Erythroblast (primary cell): ENCODE measurements at regions not wholly inside any gene's neighbourhood (a gene's known extent, or its start where the extent isn't known, plus 50 kb on each side); places are given as distances from the start of the nearest gene placed in this dataset.
"Not testable (repeated sequence)": the region's sequence is repeated elsewhere in the genome, so short reads cannot be mapped to it uniquely, and the experiment has no call there.

Experiments used
- DNase-seq, 2 experiments: peaks; one replicate each; lab custom pipeline; 2025; lab: John Stamatoyannopoulos, UW
- GATA1 ChIP-seq: IDR thresholded peaks from 2 replicates; pipeline ENCODE4 v1.6.1; 2011; ENCODE audit warnings: low read depth, mild to moderate bottlenecking, control low read depth, low read length, moderate library complexity
- POLR2A ChIP-seq: IDR thresholded peaks from 2 replicates; pipeline ENCODE4 v1.6.1; 2011; ENCODE audit warnings: mild to moderate bottlenecking, low read length

DNA sequence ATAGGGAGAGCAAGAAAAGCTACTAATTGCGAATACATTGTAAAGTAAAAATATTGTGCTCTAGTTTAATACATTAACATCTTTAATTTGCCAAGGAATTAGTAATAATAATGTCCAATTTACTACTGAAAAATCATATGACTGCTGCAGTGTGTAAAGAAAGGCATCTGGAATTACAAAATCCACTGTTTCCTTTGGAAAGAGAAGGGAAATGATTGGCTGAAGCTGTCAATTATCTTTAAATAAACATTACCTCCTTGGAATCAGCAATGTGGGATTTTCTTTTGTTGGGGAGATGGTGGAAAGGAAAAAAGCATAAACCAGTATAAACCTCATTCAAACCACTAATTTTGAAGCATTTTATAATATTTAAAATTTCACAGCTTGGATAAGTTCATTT is 276.0 kb downstream of the MAP2K6 start:
- no peak for DNase-seq
- TF ChIP-seq GATA1 (no peak), POLR2A (no peak)

- DNase-seq: no peak
- TF ChIP-seq POLR2A (no peak), GATA1 (no peak)
These were observed 277.7 kb downstream of the MAP2K6 start for GRCh38 chr17:69692171-69692570.

DNA sequence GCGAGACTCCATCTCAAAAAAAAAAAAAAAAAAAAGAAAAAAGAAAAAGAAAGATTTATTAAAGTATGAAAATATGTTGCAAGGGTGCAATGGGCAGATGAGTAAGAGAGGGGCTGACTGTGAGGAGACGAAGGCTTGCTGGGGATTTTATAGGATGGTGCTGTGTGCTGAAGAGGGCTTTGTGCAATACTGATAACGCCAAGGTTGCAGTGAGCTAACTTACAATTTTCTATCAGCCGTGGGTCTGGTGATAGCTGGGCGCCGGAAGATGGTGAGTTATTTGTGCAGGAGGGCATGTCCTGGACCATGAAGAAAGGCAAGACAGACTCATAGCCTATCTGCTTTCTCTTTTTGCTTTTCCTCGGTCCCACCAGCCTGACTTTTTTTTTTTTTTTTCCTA is 281.1 kb downstream of the MAP2K6 start:
- TF ChIP-seq POLR2A (no peak), GATA1 (no peak)
- DNase-seq: no peak

DNA sequence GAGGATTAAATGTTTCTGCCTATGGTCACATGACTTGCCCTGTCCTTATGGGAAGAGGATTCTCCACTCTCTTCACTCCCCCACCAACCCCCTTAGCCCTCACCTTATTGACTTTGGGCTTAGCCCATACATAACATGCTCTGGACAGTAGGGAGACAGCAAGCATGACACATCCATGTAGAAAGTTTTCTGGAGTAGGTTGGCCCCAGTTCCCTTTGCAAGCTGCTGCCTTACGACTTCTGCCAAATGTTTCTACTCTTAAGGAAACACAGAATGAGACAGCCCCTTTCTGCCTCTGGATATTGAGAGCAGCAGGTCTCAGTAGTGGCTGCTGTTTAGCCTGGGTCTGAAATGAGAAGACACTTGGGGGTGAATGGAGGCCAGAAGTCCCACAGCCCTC is 282.2 kb downstream of the MAP2K6 start:
- TF ChIP-seq POLR2A (no peak), GATA1 (no peak)
- DNase-seq: no peak

DNA sequence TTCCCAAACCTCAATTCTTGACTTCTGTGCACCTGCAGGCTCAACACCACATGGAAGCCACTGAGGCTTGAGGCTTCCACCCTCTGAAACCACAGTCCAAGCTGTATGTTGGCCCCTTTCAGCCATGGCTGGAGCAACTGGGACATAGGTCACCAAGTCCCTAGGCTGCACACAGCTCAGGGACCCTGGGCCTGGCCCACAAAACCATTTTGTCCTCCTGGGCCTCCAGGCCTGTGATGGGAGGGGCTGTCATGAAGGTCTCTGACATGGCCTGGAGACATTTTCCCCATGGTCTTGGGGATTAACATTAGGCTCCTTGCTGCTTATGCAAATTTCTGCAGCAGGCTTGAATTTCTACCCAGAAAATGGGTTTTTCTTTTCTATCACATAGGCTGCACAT is 283.9 kb downstream of the MAP2K6 start:
- DNase-seq: not testable (repeated sequence)

DNA sequence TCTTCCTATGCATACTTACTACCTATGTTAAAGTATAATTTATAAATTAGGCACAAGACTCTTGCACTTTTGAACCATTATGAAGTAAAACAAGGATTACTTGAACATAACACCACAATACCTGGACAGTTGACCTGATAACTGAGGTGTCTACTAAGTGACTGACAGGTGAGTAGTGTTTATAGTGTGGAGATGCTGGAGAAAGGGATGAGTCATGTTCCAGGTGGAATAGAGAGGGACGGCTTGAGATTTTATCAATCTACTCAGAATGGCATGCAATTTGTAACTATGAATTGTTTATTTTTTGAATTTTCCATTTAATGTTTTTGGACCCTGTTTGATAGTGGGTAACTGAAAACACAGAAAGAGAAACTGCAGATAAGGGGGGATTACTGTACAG is 287.6 kb downstream of the MAP2K6 start:
- TF ChIP-seq GATA1: no peak
- no peak for TF ChIP-seq POLR2A
- DNase-seq: no peak

DNA sequence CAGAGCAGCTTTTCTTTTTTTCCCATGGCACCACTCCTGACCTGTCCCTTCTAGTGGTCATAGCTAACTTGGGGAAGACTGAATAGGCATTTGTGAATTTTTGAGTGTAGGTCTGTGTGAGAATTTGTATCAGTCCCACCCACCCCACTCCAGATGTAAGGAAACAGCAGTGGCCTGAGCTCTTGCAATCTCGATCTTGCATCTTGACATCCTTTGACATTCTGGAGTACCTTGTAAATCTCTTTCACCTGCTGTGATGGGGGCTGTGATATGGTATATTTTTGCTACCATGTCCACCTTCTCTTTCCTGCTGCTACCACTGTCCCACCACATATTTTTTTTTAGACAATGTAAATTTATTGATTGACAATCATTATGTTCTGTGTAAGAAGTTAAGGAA is 289.3 kb downstream of the MAP2K6 start:
- DNase-seq: no peak
- TF ChIP-seq POLR2A (no peak), GATA1 (no peak)

- TF ChIP-seq POLR2A (no peak), GATA1 (no peak)
- no peak for DNase-seq
These were observed 290.4 kb downstream of the MAP2K6 start for GRCh38 chr17:69704935-69705334.

DNA sequence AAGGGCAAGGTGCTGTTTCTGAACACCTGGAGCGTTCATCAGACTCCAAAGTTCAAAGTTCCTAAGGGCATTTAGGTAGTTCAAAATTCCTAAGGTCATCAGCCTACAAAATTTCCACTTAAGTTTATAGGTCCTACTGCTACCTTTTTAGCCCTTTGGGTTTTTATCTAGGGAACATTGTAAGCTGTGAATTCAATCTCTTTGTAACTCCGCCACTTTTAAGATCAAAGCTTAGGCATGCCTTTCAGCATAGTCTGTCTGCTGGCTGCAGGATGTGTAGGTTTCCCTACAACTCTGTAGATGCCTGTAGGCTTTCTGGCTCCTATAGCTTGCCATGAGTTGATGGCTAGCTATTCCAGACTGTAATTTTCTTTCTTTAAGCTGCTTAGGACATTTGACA is 291.6 kb downstream of the MAP2K6 start:
- no peak for DNase-seq
- TF ChIP-seq POLR2A: no peak
- TF ChIP-seq GATA1: no peak

- no peak for DNase-seq
- TF ChIP-seq GATA1: no peak
- TF ChIP-seq POLR2A: no peak
These were observed 294.9 kb downstream of the MAP2K6 start for GRCh38 chr17:69709441-69709840.

GRCh38 chr17:69710926-69711325 is 296.4 kb downstream of the MAP2K6 start:
- TF ChIP-seq POLR2A (no peak), GATA1 (no peak)
- DNase-seq: no peak

GRCh38 chr17:69711541-69711940 is 297.0 kb downstream of the MAP2K6 start:
- TF ChIP-seq POLR2A: no peak
- no peak for TF ChIP-seq GATA1
- no peak for DNase-seq

- TF ChIP-seq GATA1 (no peak), POLR2A (no peak)
- no peak for DNase-seq
These were observed 298.4 kb downstream of the MAP2K6 start for GRCh38 chr17:69712801-69713311.

DNA sequence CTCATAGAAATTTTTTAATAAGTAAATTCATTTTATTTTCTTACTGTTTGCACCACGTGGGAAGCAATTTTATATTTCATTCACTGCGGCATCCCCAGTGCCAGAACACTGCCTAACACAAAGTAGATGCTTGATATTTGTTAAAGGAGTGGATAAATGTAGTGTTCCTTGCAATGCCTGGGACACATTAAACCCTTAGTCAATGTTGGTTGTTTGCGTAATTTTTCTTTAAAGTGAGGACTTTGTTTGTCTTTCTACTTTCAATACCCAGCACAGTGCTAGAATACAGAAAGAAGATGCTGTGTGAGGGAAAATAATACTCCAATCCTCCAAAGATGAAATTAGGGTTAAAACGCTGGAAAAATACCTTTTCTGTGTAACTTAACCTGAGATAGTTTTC is 299.3 kb downstream of the MAP2K6 start:
- no peak for DNase-seq
- TF ChIP-seq GATA1 (no peak), POLR2A (no peak)

DNA sequence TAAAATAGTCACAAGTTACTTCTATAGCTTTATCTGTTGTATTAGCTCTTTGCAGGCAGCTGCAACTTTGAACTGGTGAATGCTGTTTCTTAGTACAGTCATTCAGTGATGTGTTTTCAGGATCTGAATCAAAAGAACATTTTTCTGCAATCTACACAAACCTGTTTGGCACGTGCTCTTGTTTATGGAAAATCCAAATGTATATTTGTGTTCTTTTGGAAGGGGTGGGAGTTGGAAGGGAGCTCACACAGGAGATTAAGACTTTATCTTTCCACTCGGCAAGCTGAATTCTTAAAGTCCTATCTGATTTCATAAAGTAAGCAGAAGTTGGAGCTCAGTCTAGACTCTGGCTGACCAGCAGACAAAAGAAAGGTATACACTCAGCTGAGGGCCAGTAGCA is 300.2 kb downstream of the MAP2K6 start:
- no peak for TF ChIP-seq GATA1
- TF ChIP-seq POLR2A: no peak
- DNase-seq: no peak

GRCh38 chr17:69715656-69716055 is 301.2 kb downstream of the MAP2K6 start:
- no peak for DNase-seq
- no peak for TF ChIP-seq GATA1
- TF ChIP-seq POLR2A: no peak
